Suppressor macrophage treated with lipopolysaccharide for 4 hours (primary cell): ENCODE measurements at regions not wholly inside any gene's neighbourhood (a gene's known extent, or its start where the extent isn't known, plus 50 kb on each side); places are given as distances from the start of the nearest gene placed in this dataset.

ENCODE experiments used
- DNase-seq: peaks from one replicate; pipeline ENCODE4 v3.0.0-alpha.2; 2020

DNA sequence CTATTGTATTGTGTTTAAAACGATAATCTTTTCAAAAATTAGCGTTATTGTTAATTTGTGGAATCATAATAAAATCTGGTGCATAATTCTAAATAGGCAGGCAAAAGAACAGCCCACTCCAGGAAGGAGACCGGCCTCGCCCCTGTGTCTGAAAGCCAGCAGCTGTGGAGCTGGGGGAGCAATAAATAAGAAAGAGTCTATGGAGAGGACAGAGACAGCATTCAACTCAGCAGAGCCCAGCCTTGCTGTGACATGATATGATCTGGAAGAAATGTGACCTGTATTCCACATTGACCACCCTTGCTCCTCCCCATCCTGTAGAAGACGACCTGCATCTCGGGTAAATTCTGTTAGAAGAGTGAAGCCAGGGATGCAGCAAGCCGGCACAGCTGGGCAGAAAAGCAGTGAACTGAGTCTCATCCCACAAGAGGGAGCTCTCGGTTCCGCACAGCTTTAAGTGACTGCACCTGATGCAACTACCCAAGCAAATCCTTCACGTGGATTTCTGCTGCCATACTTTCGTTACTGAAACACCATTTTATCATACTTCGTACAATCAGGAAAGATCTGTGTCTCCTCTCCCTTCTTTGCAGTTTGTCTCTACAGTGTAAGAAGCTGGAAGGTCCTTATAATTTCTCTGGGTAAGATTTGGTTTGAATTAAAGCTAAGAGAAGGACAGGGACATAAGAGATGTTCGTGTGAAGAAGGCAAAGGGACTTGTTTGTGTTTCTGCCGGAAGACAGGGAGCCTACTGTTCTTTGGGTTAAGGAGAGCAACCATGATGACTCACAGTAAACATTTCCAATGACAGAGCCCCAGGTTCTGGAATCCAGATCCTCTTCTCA lies 427.1 kb downstream of the GPAM start:
- DNase-seq: no peak

DNA sequence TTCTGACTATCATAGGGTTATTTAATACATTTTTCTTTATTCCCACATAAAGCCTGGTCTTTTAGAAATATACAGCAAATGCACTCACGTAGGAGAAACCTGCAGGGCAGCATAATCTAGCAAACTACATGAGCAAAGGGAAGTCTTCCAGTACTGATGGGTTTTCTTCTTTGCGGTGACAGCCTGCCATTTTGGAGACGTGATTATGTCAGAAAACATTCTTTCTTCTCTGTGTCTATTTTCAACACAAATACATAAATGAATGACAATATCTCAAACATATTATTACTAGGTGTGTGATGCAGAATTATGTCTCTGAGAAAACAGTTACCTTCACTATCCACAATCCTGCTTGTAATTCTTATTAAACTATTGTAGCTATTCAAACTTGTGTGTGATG lies 425.0 kb downstream of the GPAM start:
- DNase-seq: no peak

DNA sequence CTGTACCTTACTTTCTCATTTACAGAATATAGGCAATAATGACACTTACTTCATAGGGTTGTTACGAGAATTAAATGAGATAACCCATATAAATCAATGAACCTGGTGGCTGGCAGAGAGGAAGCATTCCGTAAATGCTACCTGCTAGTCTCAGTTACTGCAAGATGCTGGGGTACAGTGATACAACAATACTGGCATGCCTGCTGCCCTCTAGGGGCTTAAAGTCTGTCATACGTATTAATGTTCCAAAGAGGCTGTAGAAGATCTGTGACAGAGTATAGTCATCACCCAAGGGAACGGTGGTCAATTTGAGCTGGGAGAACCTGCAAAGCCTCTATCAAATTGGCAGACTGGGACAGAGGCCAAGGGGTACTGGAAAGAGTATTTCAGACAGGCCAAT lies 421.5 kb downstream of the GPAM start:
- DNase-seq: no peak

DNA sequence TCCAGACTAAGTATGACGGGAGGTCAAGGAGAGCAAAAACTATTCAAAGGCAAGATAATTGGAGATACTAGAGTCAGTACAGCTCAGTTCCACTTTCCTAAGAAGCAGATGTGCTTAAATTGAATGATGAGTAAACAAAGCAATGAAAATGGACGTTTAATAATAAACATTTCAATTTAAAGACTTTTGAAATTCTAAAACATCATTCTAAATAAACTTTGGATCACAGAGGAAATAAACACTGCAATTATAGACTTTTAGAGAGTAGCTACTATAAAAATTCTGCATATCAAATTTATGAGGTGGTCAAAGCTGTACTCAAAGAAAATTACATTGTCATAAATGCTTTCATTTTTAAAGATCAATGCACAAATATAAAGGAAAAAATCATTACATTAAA lies 418.3 kb downstream of the GPAM start:
- DNase-seq: no peak

DNA sequence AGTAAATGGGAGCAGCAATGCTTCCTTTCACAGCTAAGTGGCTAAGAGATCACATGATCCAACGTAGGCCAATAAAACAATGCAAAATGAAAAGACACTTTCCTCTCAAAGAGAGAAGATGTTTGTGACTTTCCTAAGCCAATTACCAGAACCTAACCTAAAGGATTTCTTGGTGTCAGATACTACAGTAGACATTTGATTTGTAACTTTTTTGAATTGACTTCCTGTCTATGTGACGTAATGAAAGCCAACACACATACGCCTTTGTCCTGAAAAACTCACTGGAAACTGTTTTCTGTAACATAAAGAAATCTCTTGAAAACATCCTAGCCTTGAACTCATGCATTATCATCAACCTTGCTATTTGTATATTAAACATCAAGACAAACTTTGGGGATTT lies 417.1 kb downstream of the GPAM start:
- DNase-seq: no peak

DNA sequence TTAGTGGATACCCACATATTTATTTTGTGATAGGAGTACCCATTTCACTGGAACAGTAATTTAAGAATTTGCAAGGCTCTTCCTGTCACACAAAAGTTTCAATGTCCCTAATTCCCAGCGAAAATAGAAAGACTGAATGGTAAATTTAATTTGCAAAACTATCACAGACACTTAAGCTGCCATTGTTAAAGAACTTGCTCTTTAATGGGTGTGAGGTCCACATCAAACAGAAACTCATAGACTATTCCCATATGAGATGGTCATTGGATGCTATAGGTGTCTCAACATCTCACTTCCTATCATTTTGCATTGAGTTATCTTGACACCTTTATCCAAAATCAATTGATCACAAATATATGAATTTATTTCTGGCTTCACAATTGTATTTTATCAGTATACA lies 415.9 kb downstream of the GPAM start:
- no peak for DNase-seq

DNA sequence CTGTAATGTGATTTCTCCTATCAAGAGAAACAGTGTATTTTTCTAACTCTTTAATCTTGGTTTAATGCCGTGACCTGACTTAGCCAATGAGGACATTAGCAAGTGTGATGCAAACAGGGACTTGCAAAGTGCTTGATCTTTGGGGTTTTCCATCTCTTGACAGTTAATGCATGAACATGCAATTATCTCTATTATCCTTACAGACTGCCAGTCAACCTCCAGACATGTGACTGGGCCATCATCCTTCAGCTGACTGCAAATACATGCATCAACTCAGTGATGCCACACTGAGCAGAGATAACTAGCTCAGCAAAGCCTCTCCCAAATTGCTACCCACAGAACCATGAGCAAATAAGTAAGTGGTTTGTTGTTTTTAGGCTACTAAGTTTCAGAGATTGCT lies 409.6 kb downstream of the GPAM start:
- DNase-seq: no peak

DNA sequence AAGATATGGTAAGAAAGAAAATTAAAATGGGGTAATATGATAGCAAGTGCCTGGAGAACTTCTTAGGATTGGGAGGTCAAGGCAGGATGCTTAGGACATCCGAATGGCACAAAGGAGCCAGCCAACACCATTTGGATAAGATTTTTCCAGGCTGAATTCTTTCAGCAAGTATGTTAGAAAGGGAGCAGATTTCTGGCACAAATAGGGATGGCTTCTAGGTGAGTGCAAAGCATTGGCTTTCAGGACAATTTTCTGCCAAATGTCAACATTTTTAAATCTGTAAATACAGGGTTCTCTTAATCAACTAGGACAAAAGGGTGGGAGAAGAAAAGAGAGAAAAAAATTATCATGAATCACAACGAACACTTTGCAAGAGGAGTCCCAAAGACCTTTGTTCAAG lies 409.1 kb downstream of the GPAM start:
- no peak for DNase-seq

DNA sequence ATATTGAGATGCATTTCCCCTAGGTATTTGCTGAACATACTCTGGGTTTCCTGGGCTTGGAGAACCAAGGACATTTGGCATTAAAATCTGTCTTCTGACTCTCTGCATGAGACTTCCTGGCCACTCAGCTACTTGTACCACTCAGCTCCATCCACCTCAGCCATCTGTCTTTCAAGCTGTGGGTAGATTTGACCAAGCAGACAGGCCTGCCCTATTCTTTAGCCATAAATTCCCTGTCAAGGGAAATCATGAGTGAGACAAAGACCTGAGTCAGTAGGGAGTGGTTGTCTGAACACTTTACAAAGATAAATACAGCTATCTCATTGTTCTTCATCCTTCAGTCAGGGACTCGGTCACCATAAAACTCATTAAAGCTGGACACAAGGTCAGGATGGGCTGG lies 399.1 kb downstream of the GPAM start:
- no peak for DNase-seq

DNA sequence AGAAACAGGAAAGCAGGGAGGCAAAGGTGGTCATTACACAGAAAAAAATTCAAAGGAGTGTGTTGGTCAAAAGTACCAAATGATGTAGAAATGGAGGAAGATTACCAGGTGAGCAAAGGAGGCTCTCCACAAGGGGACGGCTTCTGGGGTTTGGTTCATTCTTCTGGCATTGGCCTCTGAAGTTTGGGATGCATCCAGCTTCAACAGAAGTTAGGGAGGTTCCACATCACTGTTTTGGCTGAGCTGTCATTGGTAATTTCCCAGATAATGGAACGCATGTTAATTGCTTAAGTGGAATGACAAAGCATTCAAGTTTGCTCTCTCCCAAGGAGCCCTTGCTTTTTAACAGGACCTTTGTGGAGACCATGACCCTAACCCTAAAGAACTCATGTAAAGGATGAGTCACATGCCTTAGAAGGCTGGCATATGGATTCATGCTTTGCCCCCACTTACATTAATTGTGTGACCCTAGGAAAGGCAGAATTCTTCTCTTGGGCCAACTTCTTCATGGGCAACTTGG lies 398.6 kb downstream of the GPAM start:
- DNase-seq: no peak

DNA sequence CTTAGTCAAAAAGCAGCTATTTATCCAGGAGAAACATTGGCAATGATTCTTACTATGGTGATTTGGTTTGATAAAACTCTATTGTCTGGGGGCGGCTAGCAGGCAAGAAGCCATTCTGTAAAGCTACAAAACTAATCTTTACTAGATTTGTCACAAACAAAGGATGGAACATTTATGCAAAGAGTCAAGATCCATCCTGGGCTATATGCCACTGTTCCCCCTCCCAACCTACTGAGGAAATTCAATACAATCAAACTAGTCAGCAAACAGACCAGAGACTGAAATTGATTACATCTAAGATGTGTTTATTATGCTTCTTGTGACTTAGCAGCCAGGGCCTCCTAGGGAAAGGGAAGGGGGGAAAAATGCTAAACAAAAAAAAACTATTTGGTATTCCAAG lies 397.6 kb downstream of the GPAM start:
- DNase-seq: no peak

DNA sequence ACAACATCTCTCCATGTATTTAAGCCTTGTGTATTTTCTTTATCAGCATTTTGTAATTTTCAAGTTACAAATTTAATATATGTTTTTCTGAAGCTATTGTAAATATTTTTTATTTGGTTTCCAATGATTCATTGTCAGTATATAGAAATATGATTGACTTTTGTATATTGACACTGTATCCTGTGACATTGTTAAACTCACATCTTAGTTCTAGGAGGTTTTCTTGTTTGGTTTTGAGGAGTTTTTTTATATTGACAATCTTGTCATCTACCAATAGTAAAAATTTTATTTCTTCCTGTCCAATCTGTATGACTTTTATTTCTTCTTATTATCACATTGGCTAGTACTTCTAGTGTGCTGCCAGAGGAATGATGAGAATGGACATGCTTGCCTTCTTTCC lies 393.7 kb downstream of the GPAM start:
- no peak for DNase-seq

DNA sequence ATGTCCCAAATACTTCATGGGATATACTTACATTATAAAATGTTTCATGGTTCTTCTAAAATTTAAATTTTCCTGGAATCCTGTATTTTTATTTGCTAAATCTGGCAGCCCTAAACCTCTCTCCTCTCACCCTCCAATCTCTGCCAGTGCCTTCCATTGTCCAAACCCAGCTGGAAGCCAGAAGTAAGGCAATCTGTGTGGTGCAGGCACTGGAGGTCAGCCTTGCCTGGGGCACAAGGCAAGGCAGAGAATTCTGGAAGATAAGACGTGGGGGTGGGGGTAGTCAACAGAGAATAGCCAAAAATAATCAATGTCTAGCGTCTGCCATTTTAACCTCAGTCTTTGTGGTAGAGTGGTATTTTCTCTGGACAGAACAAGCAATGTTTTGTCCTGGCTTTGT lies 381.7 kb downstream of the GPAM start:
- no peak for DNase-seq

DNA sequence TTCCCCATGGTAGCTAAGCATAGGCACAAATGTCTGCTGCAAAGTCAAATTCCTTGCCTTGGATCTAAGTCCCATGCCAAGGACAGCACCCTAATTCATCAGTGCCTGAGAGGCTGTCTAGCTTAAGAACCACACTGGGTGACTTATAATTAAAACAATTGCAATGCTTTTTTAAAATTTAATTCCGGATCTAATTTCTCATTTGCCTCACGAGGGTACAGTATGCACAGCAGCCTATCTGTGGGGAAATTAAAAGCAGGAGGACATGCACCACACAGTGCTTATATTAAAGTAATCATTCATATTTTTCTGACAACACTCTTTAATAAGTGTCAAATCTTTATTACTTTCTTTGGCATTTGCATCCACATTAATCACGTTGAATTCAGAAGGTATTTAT lies 378.8 kb downstream of the GPAM start:
- no peak for DNase-seq

DNA sequence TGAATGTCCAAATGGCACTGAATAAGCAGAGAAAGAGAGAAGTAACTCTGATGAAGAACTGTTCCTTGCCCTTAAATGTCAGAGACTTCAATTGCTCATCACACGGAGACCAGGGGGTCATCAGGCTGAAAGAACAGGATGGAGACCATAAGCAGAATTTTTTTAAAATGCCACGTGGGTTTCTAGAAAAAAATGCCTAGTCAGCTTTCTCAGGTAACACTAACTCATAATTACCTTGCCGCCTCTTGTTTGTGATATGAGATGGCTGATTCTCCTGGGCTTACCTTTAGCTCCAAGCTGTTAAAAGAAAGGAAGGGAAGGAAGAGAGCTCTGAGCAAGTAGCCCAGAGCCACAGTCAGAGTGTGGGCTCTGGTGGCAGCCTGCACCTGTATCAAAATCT lies 372.0 kb downstream of the GPAM start:
- DNase-seq: no peak

DNA sequence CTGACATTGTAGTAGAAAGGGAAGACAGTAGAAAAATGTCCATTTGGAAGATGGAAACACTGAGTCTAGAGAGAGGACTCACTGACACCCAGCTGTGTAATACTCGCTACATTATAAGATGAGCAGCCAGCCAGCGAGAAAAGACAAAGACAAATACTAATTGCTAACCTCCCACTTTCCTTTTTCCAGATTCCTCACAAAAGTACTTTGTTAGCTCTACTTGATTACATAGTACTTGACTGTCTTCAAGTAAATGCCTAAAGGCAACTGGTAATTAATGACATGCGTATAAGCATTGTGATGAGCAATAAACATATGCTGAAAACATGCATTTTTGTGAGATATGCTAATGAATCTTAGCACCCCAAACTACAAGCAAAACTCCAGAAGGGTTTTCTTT lies 363.1 kb downstream of the GPAM start:
- no peak for DNase-seq

DNA sequence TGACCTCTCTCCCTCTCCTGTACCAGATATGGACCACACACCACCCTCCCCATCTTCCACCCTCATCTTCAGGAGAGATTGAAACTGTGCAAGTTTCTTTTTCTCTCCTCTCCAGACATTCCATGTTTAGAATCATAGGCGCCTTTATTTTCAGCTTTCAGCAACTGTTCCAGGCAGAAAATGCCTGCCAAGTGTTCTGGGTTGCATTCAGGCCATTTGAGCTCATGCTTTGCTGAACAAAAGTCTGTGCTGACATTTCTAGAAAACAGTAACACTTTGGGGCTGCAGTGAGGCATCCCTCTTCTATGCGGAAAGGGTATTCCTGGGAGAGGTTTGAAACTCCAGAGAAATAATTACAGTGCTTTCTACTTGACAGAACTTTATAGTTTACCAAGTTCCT lies 361.7 kb downstream of the GPAM start:
- DNase-seq: no peak

DNA sequence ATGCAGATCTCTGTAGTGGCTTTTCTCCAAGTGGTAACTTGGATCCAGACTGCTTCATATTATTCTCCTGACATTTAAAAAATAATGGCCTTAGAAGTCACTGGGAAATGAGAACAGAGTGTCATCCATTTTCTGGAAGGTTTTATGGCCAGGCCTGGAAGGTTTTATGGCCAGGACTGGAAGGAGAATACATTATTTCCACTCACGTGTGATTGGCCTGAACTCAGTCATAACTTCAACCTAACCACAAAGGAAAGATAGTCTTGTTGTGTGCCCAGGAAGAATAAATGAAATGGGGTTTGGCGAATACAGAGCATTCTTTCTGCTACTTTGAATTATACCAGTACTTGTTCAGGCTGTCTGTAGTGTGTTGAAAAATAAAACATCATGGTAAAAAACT lies 360.9 kb downstream of the GPAM start:
- DNase-seq: no peak

DNA sequence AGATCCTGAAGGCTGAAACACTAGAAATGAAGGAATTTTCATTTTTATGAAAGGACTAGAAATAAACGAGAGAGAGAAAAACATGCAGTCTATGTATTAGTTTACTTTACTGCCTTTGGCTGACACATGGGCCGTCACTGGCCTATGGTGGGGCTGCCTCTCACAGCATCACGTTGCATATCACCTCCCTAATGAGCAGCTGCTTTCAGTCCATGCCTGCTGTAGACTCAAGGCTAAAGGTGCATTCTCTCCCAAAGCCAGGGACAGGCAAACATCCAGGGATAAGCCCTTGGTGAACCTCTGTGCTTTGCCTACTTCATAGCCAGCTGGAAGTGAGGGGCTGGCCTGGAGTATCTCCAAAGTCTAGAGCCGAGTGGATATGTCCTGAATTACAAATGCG lies 359.4 kb downstream of the GPAM start:
- no peak for DNase-seq

DNA sequence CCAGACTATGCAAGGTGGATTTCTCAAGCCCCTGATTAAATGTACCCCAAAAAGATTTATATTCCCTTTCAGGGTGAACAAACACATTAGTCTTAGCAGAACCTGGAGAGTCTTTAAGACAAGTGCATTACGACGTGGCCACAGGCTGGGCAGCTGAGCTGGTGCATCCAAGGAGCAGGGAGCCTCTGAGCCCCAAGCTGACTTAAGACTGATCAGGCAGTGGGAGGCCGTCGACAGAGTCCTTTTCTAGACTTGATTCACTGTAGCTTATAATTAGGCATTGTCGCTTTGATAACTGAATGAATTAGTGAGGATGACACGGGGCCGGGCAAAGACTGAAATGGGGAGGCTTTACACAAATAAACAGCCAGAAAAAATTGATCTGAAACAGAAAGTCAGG lies 353.2 kb downstream of the GPAM start:
- DNase-seq: no peak

DNA sequence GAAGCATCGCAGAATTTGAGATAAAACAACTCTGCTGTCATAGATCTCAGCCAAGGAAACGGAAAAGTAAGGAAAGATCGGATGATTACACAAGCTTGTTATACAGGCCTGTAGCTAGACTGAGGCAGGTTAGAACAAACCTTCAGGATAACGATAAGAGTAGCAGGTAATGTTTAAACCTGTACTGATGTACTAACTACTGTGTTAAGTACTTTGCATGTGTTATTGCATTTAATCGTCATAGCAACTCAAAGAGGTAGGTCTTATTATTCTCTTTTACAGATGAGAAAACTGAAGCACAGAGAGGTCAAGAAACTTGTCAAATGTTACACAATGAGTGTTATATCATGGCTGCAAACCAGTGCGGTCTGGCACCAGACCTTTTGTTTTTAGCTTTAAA lies 352.5 kb downstream of the GPAM start:
- no peak for DNase-seq

DNA sequence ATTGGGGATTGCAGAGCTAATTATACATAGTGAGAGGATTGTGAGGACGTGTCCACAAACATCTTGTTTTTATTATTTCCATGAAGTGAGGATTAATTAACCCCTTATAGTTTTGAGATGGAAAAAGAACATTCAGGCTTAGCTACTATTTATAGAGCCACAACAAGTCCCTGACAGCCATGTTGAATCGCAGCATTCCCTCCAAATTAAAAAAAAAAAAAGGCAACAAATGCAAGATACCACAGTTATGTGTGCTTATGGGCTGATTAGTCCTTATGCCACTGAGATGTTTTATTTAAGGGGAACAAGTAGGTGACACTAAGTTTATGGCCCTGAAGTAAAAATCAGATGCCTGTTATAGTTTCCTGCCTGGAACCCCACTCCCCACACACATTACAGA lies 350.3 kb downstream of the GPAM start:
- no peak for DNase-seq

DNA sequence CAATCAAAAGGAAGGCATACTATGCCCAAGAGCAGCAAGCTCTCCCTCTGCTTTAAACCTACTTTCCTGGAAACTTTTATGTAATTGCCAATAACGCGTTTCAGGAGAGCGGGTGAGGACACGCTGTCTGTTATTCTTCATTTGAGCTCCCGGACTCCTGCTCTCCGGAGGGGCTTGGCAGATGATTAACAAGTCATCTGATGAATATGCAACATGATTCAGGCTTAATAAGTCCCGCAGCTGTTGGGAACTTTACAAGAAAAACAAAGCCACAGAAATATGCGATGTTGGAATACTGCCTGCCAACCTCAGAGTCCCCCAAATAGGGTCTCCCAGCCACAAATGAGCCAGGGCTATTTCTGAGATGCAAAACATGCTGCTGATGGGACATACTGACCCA lies 348.0 kb downstream of the GPAM start:
- DNase-seq: no peak

DNA sequence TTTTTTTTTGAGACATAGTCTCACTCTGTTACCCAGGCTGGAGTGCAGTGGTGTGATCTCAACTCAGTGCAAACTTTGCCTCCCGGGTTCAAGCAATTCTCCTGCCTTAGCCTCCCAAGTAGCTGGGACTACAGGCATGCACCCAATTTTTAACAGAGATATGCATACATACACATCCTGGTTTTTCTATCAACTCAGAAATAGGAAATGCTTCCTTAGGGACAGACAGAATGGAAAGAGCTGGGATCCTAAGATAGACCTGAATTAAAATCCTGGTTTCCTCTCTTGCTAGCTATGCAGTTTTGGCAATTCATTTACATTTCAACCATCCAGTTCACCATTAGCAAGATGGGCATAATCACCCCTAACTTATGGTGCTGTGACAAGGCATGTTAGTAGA lies 347.5 kb downstream of the GPAM start:
- no peak for DNase-seq

DNA sequence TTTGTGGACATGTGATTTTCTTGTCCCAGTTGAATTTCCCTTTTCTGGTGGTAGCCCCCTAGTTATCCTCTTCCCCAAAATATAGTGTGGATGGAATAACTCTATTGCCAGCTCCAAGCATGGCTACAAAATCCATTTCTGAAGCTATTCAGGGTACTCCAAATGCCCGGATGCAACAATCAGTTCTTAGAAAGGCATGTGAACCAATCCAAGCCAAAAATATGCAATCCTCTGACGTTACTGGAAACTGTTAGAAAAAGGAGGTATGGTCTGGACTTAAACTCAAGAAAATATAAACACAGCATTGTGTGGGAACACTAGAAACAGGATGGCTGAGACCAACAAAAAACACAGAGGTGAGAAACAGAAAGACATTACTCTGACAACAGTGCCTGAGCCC lies 347.0 kb downstream of the GPAM start:
- DNase-seq: no peak
